ENCODE measurements at regions not wholly inside any gene's neighbourhood (a gene's known extent, or its start where the extent isn't known, plus 50 kb on each side); places are given as distances from the start of the nearest gene placed in this dataset.

DNA sequence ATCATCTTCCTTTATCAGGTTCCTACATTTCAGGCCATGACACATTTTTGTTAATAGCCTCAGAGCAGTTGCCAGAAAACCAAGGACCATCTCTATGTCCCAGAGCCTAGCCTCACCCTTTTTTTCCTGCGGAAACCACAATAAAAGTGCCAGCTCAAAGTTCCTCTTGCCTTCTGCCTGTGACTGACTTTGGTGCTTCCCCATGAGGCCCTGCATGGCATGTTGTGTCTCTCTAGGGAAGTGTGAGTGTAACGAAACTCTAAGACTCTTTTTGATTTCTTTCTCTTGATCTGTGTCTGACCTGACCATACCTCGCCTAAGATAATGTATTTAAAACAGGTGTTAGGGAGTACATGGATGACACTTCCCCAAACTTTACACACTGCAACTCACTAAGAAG is 642.3 kb upstream of the BOD1L1 start:
- TF ChIP-seq, protein P1, sequence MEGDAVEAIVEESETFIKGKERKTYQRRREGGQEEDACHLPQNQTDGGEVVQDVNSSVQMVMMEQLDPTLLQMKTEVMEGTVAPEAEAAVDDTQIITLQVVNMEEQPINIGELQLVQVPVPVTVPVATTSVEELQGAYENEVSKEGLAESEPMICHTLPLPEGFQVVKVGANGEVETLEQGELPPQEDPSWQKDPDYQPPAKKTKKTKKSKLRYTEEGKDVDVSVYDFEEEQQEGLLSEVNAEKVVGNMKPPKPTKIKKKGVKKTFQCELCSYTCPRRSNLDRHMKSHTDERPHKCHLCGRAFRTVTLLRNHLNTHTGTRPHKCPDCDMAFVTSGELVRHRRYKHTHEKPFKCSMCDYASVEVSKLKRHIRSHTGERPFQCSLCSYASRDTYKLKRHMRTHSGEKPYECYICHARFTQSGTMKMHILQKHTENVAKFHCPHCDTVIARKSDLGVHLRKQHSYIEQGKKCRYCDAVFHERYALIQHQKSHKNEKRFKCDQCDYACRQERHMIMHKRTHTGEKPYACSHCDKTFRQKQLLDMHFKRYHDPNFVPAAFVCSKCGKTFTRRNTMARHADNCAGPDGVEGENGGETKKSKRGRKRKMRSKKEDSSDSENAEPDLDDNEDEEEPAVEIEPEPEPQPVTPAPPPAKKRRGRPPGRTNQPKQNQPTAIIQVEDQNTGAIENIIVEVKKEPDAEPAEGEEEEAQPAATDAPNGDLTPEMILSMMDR (IDR thresholded peaks at IDR 0.05) = no peak
- TF ChIP-seq POLR2A (IDR thresholded peaks at IDR 0.05) = no peak
- TF ChIP-seq EP300 (IDR thresholded peaks at IDR 0.05) = no peak
